22Rv1 (cell line): ENCODE measurements at regions not wholly inside any gene's neighbourhood (a gene's known extent, or its start where the extent isn't known, plus 50 kb on each side); places are given as distances from the start of the nearest gene placed in this dataset.

Experiments
- CTCF ChIP-seq: fragments of 450-650 bp; IDR thresholded peaks from 2 replicates; pipeline ENCODE4 v1.5.1; 2017; ENCODE audit warnings: mild to moderate bottlenecking
- ZFX ChIP-seq: fragments of 450-650 bp; IDR thresholded peaks from 2 replicates; pipeline ENCODE4 v1.6.1; 2017; ENCODE audit warnings: antibody characterized with exemption, borderline replicate concordance

GRCh38 chr13:107512551-107512950 lies 702.8 kb downstream of the LIG4 start:
- TF ChIP-seq CTCF = no peak
- no peak for TF ChIP-seq ZFX
